CD14-positive monocyte (primary cell): ENCODE measurements at regions not wholly inside any gene's neighbourhood (a gene's known extent, or its start where the extent isn't known, plus 50 kb on each side); places are given as distances from the start of the nearest gene placed in this dataset.

Source experiments
- DNase-seq, 3 donors: peaks; one replicate each; pipeline ENCODE4 v3.0.0-alpha.2; 2011 to 2022
- H2AFZ ChIP-seq: 2 replicates; pipeline ENCODE4 v1.6.0; 2012; ENCODE audit warnings: mild to moderate bottlenecking, low read depth, low read length, inconsistent platforms; ENCODE audit not compliant: insufficient read depth, poor library complexity, severe bottlenecking
- H3K27ac ChIP-seq, 2 donors: 1 replicate in 1 of 2; 2 replicates in 1 of 2; pipeline ENCODE4 v1.5.1; 2012 to 2013; ENCODE audit warnings: low read length in 2 of 2, control low read depth in 1 of 2, inconsistent platforms in 1 of 2, low read depth in 1 of 2, mild to moderate bottlenecking in 1 of 2
- H3K27me3 ChIP-seq, 2 donors: one replicate each; pipeline versions ENCODE4 v1.6.0 to v1.6.1; 2011 to 2013; ENCODE audit warnings: low read length in 2 of 2; ENCODE audit not compliant: control insufficient read depth in 2 of 2, insufficient read depth in 2 of 2
- H3K36me3 ChIP-seq, 2 donors: replicated peaks in 1 of 2; 1 replicate in 1 of 2; 2 replicates in 1 of 2; pipeline versions ENCODE4 v1.5.1 to v1.6.1; 2012 to 2013; ENCODE audit warnings: low read length in 2 of 2, control low read depth in 1 of 2, inconsistent platforms in 1 of 2, mild to moderate bottlenecking in 1 of 2; ENCODE audit not compliant: insufficient read depth in 2 of 2, control insufficient read depth in 1 of 2
- H3K4me1 ChIP-seq, 2 donors: 1 replicate in 1 of 2; 2 replicates in 1 of 2; pipeline versions ENCODE4 v1.5.1 to v1.6.1; 2012 to 2013; ENCODE audit warnings: low read length in 2 of 2, control low read depth in 1 of 2, inconsistent platforms in 1 of 2, mild to moderate bottlenecking in 1 of 2, moderate library complexity in 1 of 2; ENCODE audit not compliant: insufficient read depth in 2 of 2, control insufficient read depth in 1 of 2
- H3K4me2 ChIP-seq: replicated peaks from 2 replicates; pipeline ENCODE3; 2012; ENCODE audit warnings: low read length, moderate library complexity, mild to moderate bottlenecking; ENCODE audit not compliant: poor library complexity, severe bottlenecking; ENCODE audit errors: extremely low read depth
- H3K4me3 ChIP-seq, 3 experiments: fragments of 200-600 bp in 1 of 3; sonication (generic) in 1 of 3; replicated peaks in 1 of 3; 1 replicate in 2 of 3; 2 replicates in 1 of 3; pipeline ENCODE4 v1.5.1; 2011 to 2013; ENCODE audit warnings: low read length in 3 of 3, mild to moderate bottlenecking in 3 of 3, control low read depth in 2 of 3, low read depth in 2 of 3, inconsistent platforms in 1 of 3, moderate library complexity in 1 of 3
- H3K79me2 ChIP-seq: 2 replicates; pipeline ENCODE4 v1.6.0; 2012; ENCODE audit warnings: mild to moderate bottlenecking, control low read depth, inconsistent platforms, low read length, moderate library complexity; ENCODE audit not compliant: insufficient read depth
- H3K9ac ChIP-seq: 2 replicates; pipeline ENCODE4 v1.6.0; 2017; ENCODE audit warnings: low read length, mild to moderate bottlenecking; ENCODE audit not compliant: insufficient read depth, poor library complexity, severe bottlenecking
- H3K9me3 ChIP-seq, 2 donors: replicated peaks in 1 of 2; 1 replicate in 1 of 2; 2 replicates in 1 of 2; pipeline versions ENCODE4 v1.5.1 to v1.6.1; 2012 to 2013; ENCODE audit warnings: low read length in 2 of 2, control low read depth in 1 of 2; ENCODE audit not compliant: control insufficient read depth in 1 of 2, insufficient read depth in 1 of 2
- H4K20me1 ChIP-seq: 2 replicates; pipeline ENCODE4 v1.6.0; 2012; ENCODE audit warnings: mild to moderate bottlenecking, low read length, control low read depth, moderate library complexity; ENCODE audit not compliant: insufficient read depth
- H3K27ac Mint-ChIP-seq, 7 donors: one replicate each; pipeline ENCODE4 v1.8.0; 2020; ENCODE audit warnings: mild to moderate bottlenecking in 7 of 7, mixed read lengths in 7 of 7, moderate library complexity in 6 of 7, inconsistent platforms in 2 of 7
- H3K27me3 Mint-ChIP-seq, 3 donors: one replicate each; pipeline ENCODE4 v1.8.0; 2021 to 2022; ENCODE audit warnings: low read depth in 3 of 3, mild to moderate bottlenecking in 3 of 3, mixed read lengths in 3 of 3, moderate library complexity in 3 of 3, inconsistent platforms in 1 of 3
- H3K36me3 Mint-ChIP-seq, 2 donors: one replicate each; pipeline ENCODE4 v1.8.0; 2020; ENCODE audit warnings: mixed read lengths in 2 of 2, inconsistent platforms in 1 of 2, mild to moderate bottlenecking in 1 of 2
- H3K4me1 Mint-ChIP-seq: one replicate; pipeline ENCODE4 v1.8.0; 2020; ENCODE audit warnings: mild to moderate bottlenecking, mixed read lengths
- H3K4me3 Mint-ChIP-seq, 2 donors: one replicate each; pipeline ENCODE4 v1.8.0; 2020; ENCODE audit warnings: mild to moderate bottlenecking in 2 of 2, mixed read lengths in 2 of 2, moderate library complexity in 1 of 2
- H3K9me3 Mint-ChIP-seq, 7 donors: one replicate each; pipeline ENCODE4 v1.8.0; 2020 to 2022; ENCODE audit warnings: mixed read lengths in 7 of 7, mild to moderate bottlenecking in 6 of 7, moderate library complexity in 6 of 7, inconsistent platforms in 2 of 7
- WGBS: methylation state at CpG from one replicate; pipeline ENCODE4 v1.1.5; 2013; ENCODE audit warnings: missing lambda C conversion rate; ENCODE audit not compliant: insufficient coverage; 5-methylcytosine and 5-hydroxymethylcytosine counted together
- intact Hi-C, 2 donors: fragments of 100-400 bp; cut with micrococcal nuclease; formaldehyde crosslinking; loops; one replicate each; pipeline versions ENCODE4 v1.15.0 to v1.15.1; 2023
- TF ChIP-seq, protein P1 (sequence below): fragments of 200-600 bp; IDR thresholded peaks from one replicate; pipeline ENCODE4 v1.8.0; 2022; ENCODE audit warnings: antibody characterized with exemption, mild to moderate bottlenecking

DNA sequence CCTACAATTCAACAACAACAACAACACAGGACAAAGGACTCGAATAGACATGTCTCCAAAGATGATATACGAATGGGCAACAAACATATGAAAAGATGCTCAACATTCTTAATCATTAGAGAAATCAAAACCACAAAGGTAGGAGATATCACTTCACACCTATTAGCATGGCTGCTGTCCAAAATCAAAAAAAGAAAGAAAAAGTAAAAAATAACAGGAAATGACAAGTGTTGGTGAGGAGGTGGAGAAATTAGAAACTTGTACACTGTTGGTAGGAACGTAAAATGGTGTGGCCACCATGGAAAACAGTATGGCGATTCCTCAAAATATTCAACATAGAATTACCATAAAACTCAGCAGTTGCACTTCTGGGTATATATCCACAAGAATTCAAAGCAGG lies 312.3 kb upstream of the STT3B start:
- Mint-ChIP-seq H3K9me3 (no peaks in the 10 kb centered on the region), H3K27ac (no peak overlapping the region), H3K27me3 (peaks cover 0 to 3% (median 2%) of the 10 kb centered on the region in 3 donors), H3K4me3 (no peak overlapping the region), H3K36me3 (no peaks in the 10 kb centered on the region), H3K4me1 (peaks cover 29% of the 10 kb centered on the region)
- intact Hi-C loops, result no loop called here
- H3K36me3 ChIP-seq, result no peaks in the 10 kb centered on the region
- H3K27me3 ChIP-seq, result no peaks in the 10 kb centered on the region
- H3K9ac ChIP-seq, result no peak overlapping the region
- H3K27ac ChIP-seq, result no peak overlapping the region
- TF ChIP-seq, protein P1, sequence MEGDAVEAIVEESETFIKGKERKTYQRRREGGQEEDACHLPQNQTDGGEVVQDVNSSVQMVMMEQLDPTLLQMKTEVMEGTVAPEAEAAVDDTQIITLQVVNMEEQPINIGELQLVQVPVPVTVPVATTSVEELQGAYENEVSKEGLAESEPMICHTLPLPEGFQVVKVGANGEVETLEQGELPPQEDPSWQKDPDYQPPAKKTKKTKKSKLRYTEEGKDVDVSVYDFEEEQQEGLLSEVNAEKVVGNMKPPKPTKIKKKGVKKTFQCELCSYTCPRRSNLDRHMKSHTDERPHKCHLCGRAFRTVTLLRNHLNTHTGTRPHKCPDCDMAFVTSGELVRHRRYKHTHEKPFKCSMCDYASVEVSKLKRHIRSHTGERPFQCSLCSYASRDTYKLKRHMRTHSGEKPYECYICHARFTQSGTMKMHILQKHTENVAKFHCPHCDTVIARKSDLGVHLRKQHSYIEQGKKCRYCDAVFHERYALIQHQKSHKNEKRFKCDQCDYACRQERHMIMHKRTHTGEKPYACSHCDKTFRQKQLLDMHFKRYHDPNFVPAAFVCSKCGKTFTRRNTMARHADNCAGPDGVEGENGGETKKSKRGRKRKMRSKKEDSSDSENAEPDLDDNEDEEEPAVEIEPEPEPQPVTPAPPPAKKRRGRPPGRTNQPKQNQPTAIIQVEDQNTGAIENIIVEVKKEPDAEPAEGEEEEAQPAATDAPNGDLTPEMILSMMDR, result no peak
- no peak overlapping the region for H3K4me3 ChIP-seq
- peaks cover 7 to 10% of the 10 kb centered on the region in 2 donors for H3K4me1 ChIP-seq
- no peak overlapping the region for H3K4me2 ChIP-seq
- WGBS, result no CpG with 5 or more reads among the region's 4 CpGs
- no peak overlapping the region for H2AFZ ChIP-seq
- no peak for DNase-seq
- H3K79me2 ChIP-seq, result no peaks in the 10 kb centered on the region
- H4K20me1 ChIP-seq, result no peaks in the 10 kb centered on the region
- no peaks in the 10 kb centered on the region for H3K9me3 ChIP-seq

DNA sequence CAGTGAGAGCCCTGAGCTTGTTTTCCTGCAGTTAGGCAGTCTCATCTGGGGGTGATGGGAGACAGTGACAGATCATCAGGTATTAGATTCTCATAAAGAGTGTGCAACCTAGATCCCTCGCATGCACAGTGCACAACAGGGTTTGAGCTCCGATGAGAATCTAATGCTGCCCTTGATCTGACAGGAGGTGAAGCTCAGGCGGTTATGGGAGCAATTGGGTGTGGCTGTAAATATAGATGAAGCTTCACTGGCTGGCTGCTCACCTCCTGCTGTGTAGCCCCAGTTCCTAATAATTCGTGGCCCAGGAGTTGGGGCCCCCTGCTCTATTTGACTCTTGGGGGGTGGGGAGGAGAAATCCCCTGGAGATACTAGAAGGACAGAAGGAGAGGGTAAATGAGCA lies 309.4 kb upstream of the STT3B start:
- H2AFZ ChIP-seq, result peak overlapping the region; percentile 9
- TF ChIP-seq, protein P1, result no peak

More for the DNA sequence above, 309.4 kb upstream of the STT3B start:
- H3K4me1 Mint-ChIP-seq, result peaks cover 49% of the 10 kb centered on the region
- H3K27ac Mint-ChIP-seq, result peak overlapping the region in 6 of 7 donors; percentile 8 to 67 (median 32)
- H3K9ac ChIP-seq, result no peak overlapping the region
- H3K27me3 Mint-ChIP-seq, result peaks cover 0 to 3% (median 2%) of the 10 kb centered on the region in 3 donors
- no peaks in the 10 kb centered on the region for H3K9me3 ChIP-seq
- no peaks in the 10 kb centered on the region for H4K20me1 ChIP-seq
- no peaks in the 10 kb centered on the region for H3K36me3 Mint-ChIP-seq
- H3K4me1 ChIP-seq, result peaks cover 27 to 32% of the 10 kb centered on the region in 2 donors
- DNase-seq, result no peak
- H3K4me3 Mint-ChIP-seq, result no peak overlapping the region
- no peak overlapping the region for H3K27ac ChIP-seq
- no peaks in the 10 kb centered on the region for H3K79me2 ChIP-seq
- intact Hi-C loops, result no loop called here
- WGBS, result 90% methylated on average over 3 of the region's 4 CpGs
- no peak overlapping the region for H3K4me2 ChIP-seq
- H3K27me3 ChIP-seq, result no peaks in the 10 kb centered on the region
- peaks cover 0 to 3% (median 0%) of the 10 kb centered on the region in 7 donors for H3K9me3 Mint-ChIP-seq
- H3K4me3 ChIP-seq, result no peak overlapping the region
- no peaks in the 10 kb centered on the region for H3K36me3 ChIP-seq
